Adrenal gland (tissue), 9 donors: ENCODE measurements at regions not wholly inside any gene's neighbourhood (a gene's known extent, or its start where the extent isn't known, plus 50 kb on each side); places are given as distances from the start of the nearest gene placed in this dataset.

Source experiments
- DNase-seq, 7 donors: peaks; one replicate each; pipeline ENCODE4 v3.0.0-alpha.2; 2019 to 2020
- H3K27ac ChIP-seq, 5 donors: fragments of 200-600 bp; sonication (generic) in 4 of 5; 1 replicate in 3 of 5; 2 replicates in 2 of 5; pipeline versions ENCODE4 v1.5.1 to v1.8.0; 2016 to 2020; ENCODE audit warnings: mild to moderate bottlenecking in 1 of 5
- H3K27me3 ChIP-seq: fragments of 200-600 bp; 2 replicates; pipeline ENCODE4 v1.8.0; 2021
- H3K36me3 ChIP-seq, 2 donors: fragments of 200-600 bp; replicated peaks in 1 of 2; 1 replicate in 1 of 2; 2 replicates in 1 of 2; pipeline versions ENCODE4 v1.5.1 to v1.8.0; 2018 to 2022
- H3K4me1 ChIP-seq, 2 donors: fragments of 200-600 bp; replicated peaks in 1 of 2; 1 replicate in 1 of 2; 2 replicates in 1 of 2; pipeline versions ENCODE4 v1.5.1 to v1.8.0; 2018 to 2021
- H3K4me3 ChIP-seq, 4 donors: fragments of 200-600 bp; sonication (generic) in 3 of 4; one replicate each; pipeline ENCODE4 v1.5.1; 2016 to 2018
- H3K9me3 ChIP-seq, 3 donors: fragments of 200-600 bp; sonication (generic) in 1 of 3; replicated peaks in 1 of 3; 1 replicate in 2 of 3; 2 replicates in 1 of 3; pipeline versions ENCODE4 v1.5.1 to v1.8.0; 2016 to 2021
- CTCF ChIP-seq, 6 experiments: fragments of 450-650 bp in 4 of 6; fragments of 200-600 bp in 2 of 6; sonication (generic) in 1 of 6; IDR thresholded peaks; 1 replicate in 5 of 6; 2 replicates in 1 of 6; pipeline versions ENCODE4 v1.5.1 to v1.8.0; 2016 to 2021; ENCODE audit warnings: antibody characterized with exemption in 6 of 6, mild to moderate bottlenecking in 2 of 6, moderate library complexity in 1 of 6
- POLR2A ChIP-seq, 2 donors: fragments of 450-650 bp; IDR thresholded peaks; one replicate each; pipeline ENCODE4 v1.6.1; 2017; ENCODE audit warnings: antibody characterized with exemption in 2 of 2, mild to moderate bottlenecking in 2 of 2, moderate library complexity in 1 of 2
- WGBS, 4 donors: extraction: QIAGEN DNeasy Blood & Tissue Kit in 2 of 4; methylation state at CpG; one replicate each; pipeline versions ENCODE4 v1.1.5 to v1.1.7; 2013 to 2017; 5-methylcytosine and 5-hydroxymethylcytosine counted together
- intact Hi-C, 2 donors: fragments of 100-400 bp; cut with DNase I; formaldehyde crosslinking; loops; one replicate each; pipeline versions ENCODE4 v1.14.1 to v1.15.0; 2022 to 2023
- donor health status: healthy with polysubstance abuse.
- donor health status: Bipolar disorder and iron deficiency.
- donor health status: DM: yes; HTN: yes; CAD: no.
- donor health status: DM: no; HTN: no; CAD: no.
- donor health status: DM: no; HTN: no; CAD: no.

- no peaks in the 10 kb centered on the region for H3K9me3 ChIP-seq
- H3K27ac ChIP-seq, result no peak overlapping the region
- no peak for DNase-seq
- H3K4me3 ChIP-seq, result no peak overlapping the region
- no peaks in the 10 kb centered on the region for H3K4me1 ChIP-seq
- 61 to 75% (median 64%) methylated on average over 6 to 7 of the region's 7 CpGs for WGBS, 4 donors
- TF ChIP-seq CTCF (IDR thresholded peaks at IDR 0.05), result no peak
- no peak for TF ChIP-seq POLR2A (IDR thresholded peaks at IDR 0.05)
- no peaks in the 10 kb centered on the region for H3K27me3 ChIP-seq
- intact Hi-C loops, result no loop called here
- no peaks in the 10 kb centered on the region for H3K36me3 ChIP-seq
These were observed 901.8 kb downstream of the GLUD2 start for GRCh38 chrX:121949041-121949760.

DNA sequence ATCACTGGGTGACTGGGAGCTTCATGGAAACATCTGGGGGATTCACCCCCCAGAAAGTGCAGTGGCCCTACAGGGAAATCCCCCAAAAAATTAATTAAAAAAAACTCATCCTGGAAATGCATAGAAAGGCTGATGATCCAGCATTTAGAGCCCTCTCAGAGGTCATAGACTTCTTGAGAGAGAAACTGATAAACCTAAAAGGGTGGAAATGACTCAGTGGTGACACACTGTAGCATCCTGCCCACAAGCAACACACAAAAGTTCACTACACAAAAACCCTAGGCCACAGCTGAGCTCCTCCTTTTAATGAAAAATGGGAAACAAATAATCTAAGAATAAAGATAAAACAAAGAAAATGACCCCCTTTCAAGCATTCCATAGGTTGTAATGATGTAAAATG lies 911.5 kb downstream of the GLUD2 start:
- TF ChIP-seq POLR2A (IDR thresholded peaks at IDR 0.05), result no peak
- no peak for TF ChIP-seq CTCF (IDR thresholded peaks at IDR 0.05)
- intact Hi-C loops, result no loop called here
- H3K9me3 ChIP-seq, result no peaks in the 10 kb centered on the region
- no peaks in the 10 kb centered on the region for H3K36me3 ChIP-seq
- H3K4me1 ChIP-seq, result no peaks in the 10 kb centered on the region
- H3K4me3 ChIP-seq, result no peak overlapping the region
- no peak overlapping the region for H3K27ac ChIP-seq
- DNase-seq, result no peak
- no peaks in the 10 kb centered on the region for H3K27me3 ChIP-seq

DNA sequence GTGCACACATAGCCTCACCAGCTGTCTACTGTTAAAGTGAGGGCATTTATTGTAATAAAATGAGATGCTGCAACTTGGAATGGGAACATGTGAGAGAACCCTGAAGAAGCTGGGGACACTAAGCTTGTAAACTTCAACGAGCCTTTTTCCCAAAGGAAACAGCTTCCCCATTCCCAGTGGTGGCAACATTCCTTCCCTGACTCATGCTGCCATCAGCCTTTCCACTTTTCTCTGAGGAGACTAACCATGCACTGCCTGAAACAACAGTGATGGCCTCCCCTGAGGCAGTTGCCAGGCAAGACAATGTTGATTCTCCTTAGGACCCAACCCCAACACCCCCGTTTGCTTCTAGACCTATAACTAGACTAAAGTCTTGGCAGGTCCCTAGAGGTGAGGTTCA lies 928.3 kb downstream of the GLUD2 start:
- TF ChIP-seq CTCF (IDR thresholded peaks at IDR 0.05) (no peak), POLR2A (IDR thresholded peaks at IDR 0.05) (no peak)
- no peaks in the 10 kb centered on the region for H3K4me1 ChIP-seq

GRCh38 chrX:121987163-121987562 lies 939.8 kb downstream of the GLUD2 start:
- Histone ChIP-seq H3K9me3 (no peaks in the 10 kb centered on the region), H3K27ac (no peak overlapping the region), H3K4me1 (no peaks in the 10 kb centered on the region), H3K36me3 (no peaks in the 10 kb centered on the region), H3K27me3 (no peaks in the 10 kb centered on the region), H3K4me3 (no peak overlapping the region)
- no peak for DNase-seq
- intact Hi-C loops, result no loop called here
- TF ChIP-seq POLR2A (IDR thresholded peaks at IDR 0.05) (no peak), CTCF (IDR thresholded peaks at IDR 0.05) (no peak)
- 74 to 86% (median 80%) methylated on average over 1 of the region's 1 CpG for WGBS, 4 donors

More for the DNA sequence above, 928.3 kb downstream of the GLUD2 start:
- Histone ChIP-seq H3K27me3 (no peaks in the 10 kb centered on the region), H3K9me3 (no peaks in the 10 kb centered on the region), H3K36me3 (no peaks in the 10 kb centered on the region), H3K4me3 (no peak overlapping the region), H3K27ac (no peak overlapping the region)
- 66 to 80% (median 71%) methylated on average over 2 of the region's 2 CpGs for WGBS, 4 donors
- intact Hi-C loops, result no loop called here
- DNase-seq, result no peak
